ENCODE measurements at regions not wholly inside any gene's neighbourhood (a gene's known extent, or its start where the extent isn't known, plus 50 kb on each side); places are given as distances from the start of the nearest gene placed in this dataset.

DNA sequence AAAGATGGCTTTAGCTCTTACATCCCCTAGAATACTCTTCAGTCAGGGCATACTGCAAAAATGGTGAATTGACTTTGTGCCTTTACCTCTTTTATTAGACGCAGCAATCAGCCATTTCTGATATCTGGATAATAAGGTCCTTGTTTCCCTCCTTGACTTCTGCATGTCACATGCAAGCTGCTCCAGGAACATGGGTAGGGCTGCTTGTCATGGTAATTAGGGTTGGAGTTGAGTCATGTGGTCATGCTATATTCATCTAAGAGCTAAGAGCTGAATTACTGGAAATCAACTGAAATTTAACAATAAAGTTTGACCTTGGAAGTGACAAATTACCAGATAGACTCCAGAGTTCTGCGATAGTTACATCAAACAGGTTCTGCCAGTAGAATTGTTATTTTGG lies 122.2 kb downstream of the DDX3Y start:
- Histone ChIP-seq H2AFZ (ENCODE audit: low read depth, low read length, poor library complexity, severe bottlenecking) (no peak overlapping the region), H4K20me1 (ENCODE audit: insufficient read depth) (no peaks in the 10 kb centered on the region), H3K9me2 (ENCODE audit: insufficient read depth) (no peaks in the 10 kb centered on the region), H3K9me3 (ENCODE audit: control insufficient read depth in 1 of 2, insufficient read depth in 1 of 2, low read depth in 1 of 2, low read length in 2 of 2) (no peaks in the 10 kb centered on the region), H3K4me3 (replicated peaks in 1 of 2; ENCODE audit: low read depth in 1 of 2, low read length in 2 of 2) (no peak overlapping the region), H3K27ac (ENCODE audit: low read depth, low read length) (no peak overlapping the region), H3K4me2 (ENCODE audit: low read length) (no peak overlapping the region), H3K27me3 (ENCODE audit: insufficient read depth, low read length) (no peaks in the 10 kb centered on the region), H3K79me2 (ENCODE audit: insufficient read depth, low read length) (no peaks in the 10 kb centered on the region), H3K4me1 (ENCODE audit: control insufficient read depth in 1 of 2, insufficient read depth in 2 of 2, low read length in 2 of 2) (no peaks in the 10 kb centered on the region), H3K9ac (ENCODE audit: low read length) (no peak overlapping the region), H3K36me3 (ENCODE audit: control insufficient read depth in 1 of 2, insufficient read depth in 2 of 2, low read length in 2 of 2) (no peaks in the 10 kb centered on the region)
- BruUV-seq (replicated peaks), result no TSS peak
- TF ChIP-seq, protein P1, sequence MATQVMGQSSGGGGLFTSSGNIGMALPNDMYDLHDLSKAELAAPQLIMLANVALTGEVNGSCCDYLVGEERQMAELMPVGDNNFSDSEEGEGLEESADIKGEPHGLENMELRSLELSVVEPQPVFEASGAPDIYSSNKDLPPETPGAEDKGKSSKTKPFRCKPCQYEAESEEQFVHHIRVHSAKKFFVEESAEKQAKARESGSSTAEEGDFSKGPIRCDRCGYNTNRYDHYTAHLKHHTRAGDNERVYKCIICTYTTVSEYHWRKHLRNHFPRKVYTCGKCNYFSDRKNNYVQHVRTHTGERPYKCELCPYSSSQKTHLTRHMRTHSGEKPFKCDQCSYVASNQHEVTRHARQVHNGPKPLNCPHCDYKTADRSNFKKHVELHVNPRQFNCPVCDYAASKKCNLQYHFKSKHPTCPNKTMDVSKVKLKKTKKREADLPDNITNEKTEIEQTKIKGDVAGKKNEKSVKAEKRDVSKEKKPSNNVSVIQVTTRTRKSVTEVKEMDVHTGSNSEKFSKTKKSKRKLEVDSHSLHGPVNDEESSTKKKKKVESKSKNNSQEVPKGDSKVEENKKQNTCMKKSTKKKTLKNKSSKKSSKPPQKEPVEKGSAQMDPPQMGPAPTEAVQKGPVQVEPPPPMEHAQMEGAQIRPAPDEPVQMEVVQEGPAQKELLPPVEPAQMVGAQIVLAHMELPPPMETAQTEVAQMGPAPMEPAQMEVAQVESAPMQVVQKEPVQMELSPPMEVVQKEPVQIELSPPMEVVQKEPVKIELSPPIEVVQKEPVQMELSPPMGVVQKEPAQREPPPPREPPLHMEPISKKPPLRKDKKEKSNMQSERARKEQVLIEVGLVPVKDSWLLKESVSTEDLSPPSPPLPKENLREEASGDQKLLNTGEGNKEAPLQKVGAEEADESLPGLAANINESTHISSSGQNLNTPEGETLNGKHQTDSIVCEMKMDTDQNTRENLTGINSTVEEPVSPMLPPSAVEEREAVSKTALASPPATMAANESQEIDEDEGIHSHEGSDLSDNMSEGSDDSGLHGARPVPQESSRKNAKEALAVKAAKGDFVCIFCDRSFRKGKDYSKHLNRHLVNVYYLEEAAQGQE (IDR thresholded peaks at IDR 0.05; ENCODE audit: low read depth), result no peak
- TF ChIP-seq POLR2AphosphoS5 (IDR thresholded peaks at IDR 0.05; ENCODE audit: low read depth, low read length), result no peak
- TF ChIP-seq SP1 (IDR thresholded peaks at IDR 0.05; ENCODE audit: low read depth), result no peak
- TF ChIP-seq, protein P2, sequence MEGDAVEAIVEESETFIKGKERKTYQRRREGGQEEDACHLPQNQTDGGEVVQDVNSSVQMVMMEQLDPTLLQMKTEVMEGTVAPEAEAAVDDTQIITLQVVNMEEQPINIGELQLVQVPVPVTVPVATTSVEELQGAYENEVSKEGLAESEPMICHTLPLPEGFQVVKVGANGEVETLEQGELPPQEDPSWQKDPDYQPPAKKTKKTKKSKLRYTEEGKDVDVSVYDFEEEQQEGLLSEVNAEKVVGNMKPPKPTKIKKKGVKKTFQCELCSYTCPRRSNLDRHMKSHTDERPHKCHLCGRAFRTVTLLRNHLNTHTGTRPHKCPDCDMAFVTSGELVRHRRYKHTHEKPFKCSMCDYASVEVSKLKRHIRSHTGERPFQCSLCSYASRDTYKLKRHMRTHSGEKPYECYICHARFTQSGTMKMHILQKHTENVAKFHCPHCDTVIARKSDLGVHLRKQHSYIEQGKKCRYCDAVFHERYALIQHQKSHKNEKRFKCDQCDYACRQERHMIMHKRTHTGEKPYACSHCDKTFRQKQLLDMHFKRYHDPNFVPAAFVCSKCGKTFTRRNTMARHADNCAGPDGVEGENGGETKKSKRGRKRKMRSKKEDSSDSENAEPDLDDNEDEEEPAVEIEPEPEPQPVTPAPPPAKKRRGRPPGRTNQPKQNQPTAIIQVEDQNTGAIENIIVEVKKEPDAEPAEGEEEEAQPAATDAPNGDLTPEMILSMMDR (IDR thresholded peaks at IDR 0.05 in 2 of 3, conservative IDR thresholded peaks at IDR 0.05 in 1 of 3; ENCODE audit: borderline replicate concordance in 1 of 3, insufficient read depth in 1 of 3, low read depth in 2 of 3, low read length in 2 of 3), result no peak
- no peak for TF ChIP-seq ZFX (IDR thresholded peaks at IDR 0.05)
- TF ChIP-seq EGR1 (IDR thresholded peaks at IDR 0.05; ENCODE audit: low read depth), result no peak
- no peak for TF ChIP-seq SRF (IDR thresholded peaks at IDR 0.05; ENCODE audit: low read depth)
- ATAC-seq (no peak), DNase-seq (ENCODE audit: low read depth, low spot score) (no peak)
- POLR2A ChIA-PET, result no interaction called here
- CTCF ChIA-PET, result no interaction called here
- intact Hi-C loops (cut with micrococcal nuclease), result no loop called here
- RAD21 ChIA-PET (ENCODE audit: low non-redundant PET in 1 of 2, low total read pairs in 2 of 2, uncharacterized antibody in 2 of 2, unreplicated experiment in 2 of 2), result no interaction called here

Data from HCT116 (cell line).